ENCODE measurements at regions not wholly inside any gene's neighbourhood (a gene's known extent, or its start where the extent isn't known, plus 50 kb on each side); places are given as distances from the start of the nearest gene placed in this dataset.

GRCh38 chr6:16817594-16817993, 56.3 kb upstream of the ATXN1 start:
- DNase-seq (no peak), ATAC-seq (ENCODE audit: low FRiP score) (no peak)
- Histone ChIP-seq H3K36me3 (ENCODE audit: control insufficient read depth in 1 of 2, insufficient read depth in 2 of 2, low read length in 1 of 2) (no peaks in the 10 kb centered on the region), H3K27ac (ENCODE audit: low read depth in 1 of 2, low read length in 2 of 2) (no peak overlapping the region), H3K9me3 (ENCODE audit: control insufficient read depth, low read length) (no peaks in the 10 kb centered on the region), H3K27me3 (ENCODE audit: control insufficient read depth in 1 of 2, insufficient read depth in 2 of 2, low read length in 1 of 2) (no peaks in the 10 kb centered on the region), H3K4me1 (ENCODE audit: control insufficient read depth in 1 of 2, insufficient read depth in 2 of 2, low read length in 2 of 2) (no peaks in the 10 kb centered on the region), H3K4me3 (ENCODE audit: low read length in 2 of 2) (no peak overlapping the region)
- intact Hi-C loops (cut with DNase I) = no loop called here
- 82 to 86% methylated on average over 3 of the region's 3 CpGs for WGBS, 2 donors

GRCh38 chr6:16816891-16817290, 55.6 kb upstream of the ATXN1 start:
- no peaks in the 10 kb centered on the region for H3K27me3 ChIP-seq (ENCODE audit: control insufficient read depth in 1 of 2, insufficient read depth in 2 of 2, low read length in 1 of 2)
- intact Hi-C loops (cut with DNase I) = no loop called here
- WGBS, 2 donors = 44 to 61% methylated on average over 3 of the region's 3 CpGs
- peaks cover 3% of the 10 kb centered on the region for H3K9me3 ChIP-seq (ENCODE audit: control insufficient read depth, low read length)
- ATAC-seq (ENCODE audit: low FRiP score) (no peak), DNase-seq (no peak)
- H3K36me3 ChIP-seq (ENCODE audit: control insufficient read depth in 1 of 2, insufficient read depth in 2 of 2, low read length in 1 of 2) = no peaks in the 10 kb centered on the region
- no peaks in the 10 kb centered on the region for H3K4me1 ChIP-seq (ENCODE audit: control insufficient read depth in 1 of 2, insufficient read depth in 2 of 2, low read length in 2 of 2)
- H3K4me3 ChIP-seq (ENCODE audit: low read length in 2 of 2) = no peak overlapping the region
- H3K27ac ChIP-seq (ENCODE audit: low read depth in 1 of 2, low read length in 2 of 2) = no peak overlapping the region

- H3K36me3 ChIP-seq (ENCODE audit: control insufficient read depth in 1 of 2, insufficient read depth in 2 of 2, low read length in 1 of 2) = no peaks in the 10 kb centered on the region
- peaks cover 3% of the 10 kb centered on the region for H3K9me3 ChIP-seq (ENCODE audit: control insufficient read depth, low read length)
- no peak for ATAC-seq (ENCODE audit: low FRiP score)
- no peak overlapping the region for H3K27ac ChIP-seq (ENCODE audit: low read depth in 1 of 2, low read length in 2 of 2)
- intact Hi-C loops (cut with DNase I) = no loop called here
- WGBS, 2 donors = 86 to 93% methylated on average over 2 of the region's 2 CpGs
- no peak for DNase-seq
- H3K4me1 ChIP-seq (ENCODE audit: control insufficient read depth in 1 of 2, insufficient read depth in 2 of 2, low read length in 2 of 2) = no peaks in the 10 kb centered on the region
- H3K4me3 ChIP-seq (ENCODE audit: low read length in 2 of 2) = no peak overlapping the region
- no peaks in the 10 kb centered on the region for H3K27me3 ChIP-seq (ENCODE audit: control insufficient read depth in 1 of 2, insufficient read depth in 2 of 2, low read length in 1 of 2)
Observed at GRCh38 chr6:16812993-16813392, 51.7 kb upstream of the ATXN1 start.

- WGBS, 2 donors = 79 to 83% methylated on average over 2 of the region's 2 CpGs
- H3K4me1 ChIP-seq (ENCODE audit: control insufficient read depth in 1 of 2, insufficient read depth in 2 of 2, low read length in 2 of 2) = no peaks in the 10 kb centered on the region
- H3K27me3 ChIP-seq (ENCODE audit: control insufficient read depth in 1 of 2, insufficient read depth in 2 of 2, low read length in 1 of 2) = no peaks in the 10 kb centered on the region
- no peak overlapping the region for H3K4me3 ChIP-seq (ENCODE audit: low read length in 2 of 2)
- no peak for DNase-seq
- no peaks in the 10 kb centered on the region for H3K36me3 ChIP-seq (ENCODE audit: control insufficient read depth in 1 of 2, insufficient read depth in 2 of 2, low read length in 1 of 2)
- no peak for ATAC-seq (ENCODE audit: low FRiP score)
- peaks cover 3% of the 10 kb centered on the region for H3K9me3 ChIP-seq (ENCODE audit: control insufficient read depth, low read length)
- intact Hi-C loops (cut with DNase I) = no loop called here
- no peak overlapping the region for H3K27ac ChIP-seq (ENCODE audit: low read depth in 1 of 2, low read length in 2 of 2)
Observed at GRCh38 chr6:16811277-16811979, 50.2 kb upstream of the ATXN1 start.
